C4-2B (cell line): ENCODE measurements at regions not wholly inside any gene's neighbourhood (a gene's known extent, or its start where the extent isn't known, plus 50 kb on each side); places are given as distances from the start of the nearest gene placed in this dataset.

Source experiments
- ZFX ChIP-seq: fragments of 450-650 bp; IDR thresholded peaks from 2 replicates; pipeline ENCODE4 v1.6.1; 2017
- TF ChIP-seq, protein P1 (sequence below): fragments of 450-650 bp; conservative IDR thresholded peaks from 2 replicates; pipeline ENCODE4 v1.5.1; 2017; ENCODE audit warnings: mild to moderate bottlenecking

DNA sequence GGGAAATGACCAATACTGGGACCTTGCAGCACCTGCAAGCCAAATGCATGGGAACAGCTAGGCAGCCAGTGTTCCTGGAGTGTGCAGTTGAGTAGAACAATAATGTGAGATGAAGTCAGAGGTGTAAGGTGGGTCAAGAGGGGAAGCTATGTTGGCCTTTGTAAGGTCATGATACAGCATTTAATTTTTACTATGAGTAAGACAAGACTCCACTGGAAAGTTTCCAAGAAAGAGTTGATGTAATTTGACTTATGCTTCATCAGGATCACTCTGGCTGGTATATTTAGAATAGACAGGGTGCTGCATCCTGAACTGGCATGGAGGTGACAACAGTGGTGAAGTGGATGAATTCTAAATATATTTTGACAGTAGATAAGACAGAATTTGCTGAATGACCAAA lies 744.8 kb downstream of the KCTD16 start:
- TF ChIP-seq, protein P1, sequence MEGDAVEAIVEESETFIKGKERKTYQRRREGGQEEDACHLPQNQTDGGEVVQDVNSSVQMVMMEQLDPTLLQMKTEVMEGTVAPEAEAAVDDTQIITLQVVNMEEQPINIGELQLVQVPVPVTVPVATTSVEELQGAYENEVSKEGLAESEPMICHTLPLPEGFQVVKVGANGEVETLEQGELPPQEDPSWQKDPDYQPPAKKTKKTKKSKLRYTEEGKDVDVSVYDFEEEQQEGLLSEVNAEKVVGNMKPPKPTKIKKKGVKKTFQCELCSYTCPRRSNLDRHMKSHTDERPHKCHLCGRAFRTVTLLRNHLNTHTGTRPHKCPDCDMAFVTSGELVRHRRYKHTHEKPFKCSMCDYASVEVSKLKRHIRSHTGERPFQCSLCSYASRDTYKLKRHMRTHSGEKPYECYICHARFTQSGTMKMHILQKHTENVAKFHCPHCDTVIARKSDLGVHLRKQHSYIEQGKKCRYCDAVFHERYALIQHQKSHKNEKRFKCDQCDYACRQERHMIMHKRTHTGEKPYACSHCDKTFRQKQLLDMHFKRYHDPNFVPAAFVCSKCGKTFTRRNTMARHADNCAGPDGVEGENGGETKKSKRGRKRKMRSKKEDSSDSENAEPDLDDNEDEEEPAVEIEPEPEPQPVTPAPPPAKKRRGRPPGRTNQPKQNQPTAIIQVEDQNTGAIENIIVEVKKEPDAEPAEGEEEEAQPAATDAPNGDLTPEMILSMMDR = no peak
- no peak for TF ChIP-seq ZFX
